ENCODE measurements at regions not wholly inside any gene's neighbourhood (a gene's known extent, or its start where the extent isn't known, plus 50 kb on each side); places are given as distances from the start of the nearest gene placed in this dataset.

DNA sequence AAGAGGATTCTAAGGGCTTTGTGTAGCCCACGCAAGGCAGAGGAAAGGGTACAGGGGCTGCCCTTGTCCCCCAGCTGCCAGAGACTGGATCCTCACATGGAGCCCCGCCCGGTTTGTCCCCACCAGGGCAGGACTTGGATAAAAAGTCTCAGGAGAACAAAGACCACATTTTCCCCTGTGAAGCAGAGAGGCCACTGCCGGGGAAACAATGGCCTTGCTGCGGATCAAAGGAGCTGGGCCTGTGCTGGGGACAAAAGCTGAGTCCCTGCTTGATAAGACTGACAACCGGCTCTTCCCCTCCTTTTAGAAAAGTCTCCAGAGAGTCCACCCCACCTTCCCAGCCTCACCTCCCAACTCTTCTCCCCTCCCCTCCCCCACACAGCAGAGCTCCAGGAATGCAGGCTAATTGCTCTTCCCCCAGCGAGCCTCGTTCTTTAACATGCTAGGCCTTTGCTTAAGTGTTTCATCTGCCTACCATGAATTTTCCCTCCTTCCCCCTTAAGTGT, 142.4 kb downstream of the PLPP3 start (continued):
- no peak for TF ChIP-seq JUN (CRISPR knock-in tag; IDR thresholded peaks at IDR 0.05)
- TF ChIP-seq CHD2 (IDR thresholded peaks at IDR 0.05; ENCODE audit: low read depth, low read length) = no peak
- TF ChIP-seq ZNF430 (CRISPR knock-in tag; IDR thresholded peaks at IDR 0.05) = 0 out of 2 replicates have a peak, but pooled peaks have one; percentile 70
- TF ChIP-seq GATA4 (IDR thresholded peaks at IDR 0.05; ENCODE audit: borderline replicate concordance, low read depth) = peak; percentile 33; the same call in 1 of the 2 replicates
- TF ChIP-seq FOXJ3 (CRISPR knock-in tag; IDR thresholded peaks at IDR 0.05; ENCODE audit: borderline replicate concordance) = peak; percentile 29; the same call in 1 of the 2 replicates
- peak; percentile 100 for TF ChIP-seq SOX13 (IDR thresholded peaks at IDR 0.05)
- peak in 1 of 2 experiments; percentile 100; a peak in 2 of 4 replicates for TF ChIP-seq SOX13 (CRISPR knock-in tag; conservative IDR thresholded peaks at IDR 0.05 in 1 of 2, IDR thresholded peaks at IDR 0.05 in 1 of 2)
- no peak for TF ChIP-seq KMT2A (CRISPR knock-in tag; IDR thresholded peaks at IDR 0.05)
- no peak for TF ChIP-seq ZNF563 (CRISPR knock-in tag; IDR thresholded peaks at IDR 0.05)
- peak; percentile 58 for TF ChIP-seq PTBP1 (IDR thresholded peaks at IDR 0.05; ENCODE audit: low read depth, low read length, poor library complexity, severe bottlenecking)
- TF ChIP-seq, protein P1, sequence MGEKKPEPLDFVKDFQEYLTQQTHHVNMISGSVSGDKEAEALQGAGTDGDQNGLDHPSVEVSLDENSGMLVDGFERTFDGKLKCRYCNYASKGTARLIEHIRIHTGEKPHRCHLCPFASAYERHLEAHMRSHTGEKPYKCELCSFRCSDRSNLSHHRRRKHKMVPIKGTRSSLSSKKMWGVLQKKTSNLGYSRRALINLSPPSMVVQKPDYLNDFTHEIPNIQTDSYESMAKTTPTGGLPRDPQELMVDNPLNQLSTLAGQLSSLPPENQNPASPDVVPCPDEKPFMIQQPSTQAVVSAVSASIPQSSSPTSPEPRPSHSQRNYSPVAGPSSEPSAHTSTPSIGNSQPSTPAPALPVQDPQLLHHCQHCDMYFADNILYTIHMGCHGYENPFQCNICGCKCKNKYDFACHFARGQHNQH (CRISPR knock-in tag; IDR thresholded peaks at IDR 0.05) = peak; percentile 74; the same call in 1 of the 2 replicates
- TF ChIP-seq ZNF83 (CRISPR knock-in tag; IDR thresholded peaks at IDR 0.05; ENCODE audit: borderline replicate concordance) = no peak
- TF ChIP-seq ZNF777 (CRISPR knock-in tag; IDR thresholded peaks at IDR 0.05) = no peak
- TF ChIP-seq HMG20A (CRISPR knock-in tag; IDR thresholded peaks at IDR 0.05; ENCODE audit: borderline replicate concordance) = peak; percentile 77; the same call in 1 of the 2 replicates
- no peak for TF ChIP-seq ZNF776 (CRISPR knock-in tag; IDR thresholded peaks at IDR 0.05)
- TF ChIP-seq ZNF124 (CRISPR knock-in tag; IDR thresholded peaks at IDR 0.05) = no peak
- peak; percentile 82 for TF ChIP-seq SALL1 (CRISPR knock-in tag; IDR thresholded peaks at IDR 0.05)
- TF ChIP-seq ASH2L (IDR thresholded peaks at IDR 0.05; ENCODE audit: insufficient read length, low read depth, low read length) = peak; percentile 32
- TF ChIP-seq RFXAP (CRISPR knock-in tag; IDR thresholded peaks at IDR 0.05; ENCODE audit: borderline replicate concordance) = peak; percentile 31; the same call in 1 of the 2 replicates
- no peak for TF ChIP-seq ZNF546 (CRISPR knock-in tag; conservative IDR thresholded peaks at IDR 0.05)
- TF ChIP-seq MXD4 (CRISPR knock-in tag; IDR thresholded peaks at IDR 0.05) = 0 out of 2 replicates have a peak, but pooled peaks have one; percentile 35
- TF ChIP-seq TCF7L2 (IDR thresholded peaks at IDR 0.05; ENCODE audit: low read depth, low read length) = peak; percentile 91
- TF ChIP-seq ZNF550 (CRISPR knock-in tag; IDR thresholded peaks at IDR 0.05; ENCODE audit: borderline replicate concordance) = no peak
- TF ChIP-seq POLR2G (IDR thresholded peaks at IDR 0.05; ENCODE audit: low read depth, low read length) = 0 out of 2 replicates have a peak, but pooled peaks have one; percentile 40
- TF ChIP-seq SRSF1 (optimal IDR thresholded peaks at IDR 0.05; ENCODE audit: low read depth, low read length) = no peak
- TF ChIP-seq NR2F2 (IDR thresholded peaks at IDR 0.05; ENCODE audit: borderline replicate concordance, low read depth) = peak; percentile 40; the same call in 1 of the 2 replicates
- no peak for TF ChIP-seq CHCHD3 (CRISPR knock-in tag; IDR thresholded peaks at IDR 0.05)
- no peak for TF ChIP-seq ZNF260 (CRISPR knock-in tag; IDR thresholded peaks at IDR 0.05; ENCODE audit: borderline replicate concordance, low read depth)
- TF ChIP-seq, protein P2, sequence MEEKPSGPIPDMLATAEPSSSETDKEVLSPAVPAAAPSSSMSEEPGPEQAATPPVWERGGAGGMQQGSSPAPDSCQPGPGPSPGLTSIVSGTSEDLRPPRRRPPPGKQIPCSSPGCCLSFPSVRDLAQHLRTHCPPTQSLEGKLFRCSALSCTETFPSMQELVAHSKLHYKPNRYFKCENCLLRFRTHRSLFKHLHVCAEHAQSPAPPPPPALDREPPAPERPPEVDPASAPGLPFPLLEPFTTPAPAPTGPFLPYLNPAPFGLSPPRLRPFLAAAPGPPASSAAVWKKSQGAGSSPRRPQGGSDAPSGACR (CRISPR knock-in tag; IDR thresholded peaks at IDR 0.05) = 0 out of 2 replicates have a peak, but pooled peaks have one; percentile 31
- 0 out of 2 replicates have a peak, but pooled peaks have one; percentile 56 for TF ChIP-seq KDM2A (CRISPR knock-in tag; IDR thresholded peaks at IDR 0.05; ENCODE audit: borderline replicate concordance, low read depth)
